PFSK-1 (cell line): ENCODE measurements at regions not wholly inside any gene's neighbourhood (a gene's known extent, or its start where the extent isn't known, plus 50 kb on each side); places are given as distances from the start of the nearest gene placed in this dataset.

Experiments
- POLR2AphosphoS5 ChIP-seq: IDR thresholded peaks from 2 replicates; pipeline ENCODE4 v1.6.1; 2012; ENCODE audit warnings: low read depth, mild to moderate bottlenecking, control low read depth, low read length, moderate library complexity
- SIN3A ChIP-seq: IDR thresholded peaks from 2 replicates; pipeline ENCODE4 v1.6.1; 2012; ENCODE audit warnings: mild to moderate bottlenecking, low read length, moderate library complexity, borderline replicate concordance; ENCODE audit not compliant: insufficient read depth
- TAF1 ChIP-seq: IDR thresholded peaks from 2 replicates; pipeline ENCODE4 v1.6.1; 2012; ENCODE audit warnings: low read length, control low read depth, borderline replicate concordance; ENCODE audit not compliant: insufficient read depth

- TF ChIP-seq POLR2AphosphoS5 = no peak
- no peak for TF ChIP-seq TAF1
- TF ChIP-seq SIN3A = no peak
Observed at GRCh38 chr13:90382425-90382824, 965.1 kb upstream of the MIR17HG start.
